AG04450 (cell line): ENCODE measurements at regions not wholly inside any gene's neighbourhood (a gene's known extent, or its start where the extent isn't known, plus 50 kb on each side); places are given as distances from the start of the nearest gene placed in this dataset.

ENCODE experiments used
- CTCF ChIA-PET: fragments of 300-600, 350-600 bp; formaldehyde crosslinking; extraction: SDS; loops from one replicate; lab custom pipeline; 2022; ENCODE audit warnings: antibody characterized with exemption, inconsistent platforms; lab: Charles Lee
- POLR2A ChIA-PET: fragments of 350-600 bp; formaldehyde crosslinking; extraction: SDS; loops from one replicate; lab custom pipeline; 2021; ENCODE audit warnings: antibody characterized with exemption, inconsistent platforms; lab: Yijun Ruan, JAX
- DNase-seq: peaks from one replicate; pipeline ENCODE4 v3.0.0-alpha.2; 2011; ENCODE audit warnings: low read depth, low spot score
- H3K27ac ChIP-seq: one replicate; pipeline ENCODE4 v1.5.1; 2012; ENCODE audit warnings: low read depth, low read length, control low read depth
- H3K27me3 ChIP-seq: one replicate; pipeline ENCODE4 v1.6.0; 2012; ENCODE audit warnings: low read length; ENCODE audit not compliant: control insufficient read depth, insufficient read depth
- H3K4me3 ChIP-seq: 2 replicates; pipeline ENCODE4 v1.5.1; 2011; ENCODE audit warnings: mild to moderate bottlenecking, low read depth, low read length, control low read depth
- H3K9me3 ChIP-seq: 2 replicates; pipeline ENCODE4 v1.5.1; 2012; ENCODE audit warnings: low read length; ENCODE audit not compliant: control insufficient read depth, insufficient read depth
- CTCF ChIP-seq: IDR thresholded peaks from 2 replicates; pipeline ENCODE4 v1.5.1; 2011; ENCODE audit warnings: low read depth, low read length, control low read depth, inconsistent platforms

DNA sequence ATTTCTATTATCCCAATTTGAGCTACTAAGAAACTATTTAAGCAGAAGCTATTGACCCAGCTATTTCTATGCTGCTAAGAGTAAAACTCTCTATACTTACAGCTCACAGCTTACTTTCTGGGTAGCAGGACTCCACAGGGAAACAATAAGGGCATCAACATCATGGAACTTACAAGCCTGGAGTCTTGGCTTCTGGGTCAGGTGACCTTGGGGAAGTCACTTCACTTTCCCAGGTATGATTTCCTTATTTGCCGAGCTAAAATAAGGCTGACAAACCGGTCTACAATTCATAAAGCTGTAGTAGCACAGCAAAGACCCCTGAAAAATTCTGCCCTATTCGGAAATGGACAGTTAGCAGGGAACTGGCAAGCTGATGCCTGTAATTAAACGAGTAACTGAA lies 278.3 kb upstream of the NR2F2 start:
- Histone ChIP-seq H3K27ac (no peak overlapping the region), H3K27me3 (peaks cover 2% of the 10 kb centered on the region), H3K4me3 (no peak overlapping the region), H3K9me3 (no peaks in the 10 kb centered on the region)
- POLR2A ChIA-PET, result no interaction called here
- no peak for TF ChIP-seq CTCF
- no peak for DNase-seq
- CTCF ChIA-PET, result no interaction called here

- no peak for TF ChIP-seq CTCF
- POLR2A ChIA-PET, result no interaction called here
- Histone ChIP-seq H3K27me3 (peaks cover 2% of the 10 kb centered on the region), H3K4me3 (no peak overlapping the region), H3K9me3 (no peaks in the 10 kb centered on the region), H3K27ac (no peak overlapping the region)
- CTCF ChIA-PET, result no interaction called here
- DNase-seq, result no peak
Observed at GRCh38 chr15:96052572-96053030, 277.9 kb upstream of the NR2F2 start.

GRCh38 chr15:96053031-96053780 lies 277.3 kb upstream of the NR2F2 start:
- Histone ChIP-seq H3K27me3 (peaks cover 2% of the 10 kb centered on the region), H3K27ac (no peak overlapping the region), H3K9me3 (no peaks in the 10 kb centered on the region), H3K4me3 (peak overlapping the region; percentile 20; the same call in 1 of the 2 replicates)
- POLR2A ChIA-PET, result no interaction called here
- CTCF ChIA-PET, result no interaction called here
- no peak for TF ChIP-seq CTCF
- no peak for DNase-seq

- H3K27ac ChIP-seq, result no peak overlapping the region
- CTCF ChIA-PET, result no interaction called here
- H3K9me3 ChIP-seq, result no peaks in the 10 kb centered on the region
- POLR2A ChIA-PET, result no interaction called here
- TF ChIP-seq CTCF, result no peak
- H3K4me3 ChIP-seq, result no peak overlapping the region
- DNase-seq, result no peak
- H3K27me3 ChIP-seq, result peaks cover 2% of the 10 kb centered on the region
Observed at GRCh38 chr15:96053781-96054428, 276.6 kb upstream of the NR2F2 start.

GRCh38 chr15:96054621-96055020 lies 275.9 kb upstream of the NR2F2 start:
- Histone ChIP-seq H3K27ac (no peak overlapping the region), H3K9me3 (no peaks in the 10 kb centered on the region), H3K4me3 (no peak overlapping the region), H3K27me3 (peaks cover 2% of the 10 kb centered on the region)
- no peak for TF ChIP-seq CTCF
- CTCF ChIA-PET, result no interaction called here
- DNase-seq, result no peak
- POLR2A ChIA-PET, result no interaction called here
